ENCODE measurements at regions not wholly inside any gene's neighbourhood (a gene's known extent, or its start where the extent isn't known, plus 50 kb on each side); places are given as distances from the start of the nearest gene placed in this dataset.

DNA sequence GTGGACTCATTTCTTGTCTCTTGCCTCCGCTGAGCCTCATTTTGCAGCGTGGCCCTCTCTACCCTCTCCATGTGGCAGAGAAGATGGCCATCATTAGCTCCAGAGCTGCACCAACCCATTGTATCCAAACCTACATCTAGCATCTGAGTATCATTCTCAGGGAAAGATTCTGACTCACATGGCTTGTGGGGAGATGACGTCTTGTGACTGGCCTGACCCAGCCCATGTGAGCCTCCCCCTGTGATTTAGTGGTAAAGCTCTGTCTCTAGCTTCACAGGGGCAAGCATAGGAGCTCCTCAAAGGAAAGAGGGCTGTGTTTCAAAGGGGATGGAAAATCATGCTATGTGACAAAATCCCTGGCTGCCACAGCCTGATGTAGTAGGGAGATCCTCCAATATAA, 87.4 kb upstream of the RBMS1 start:
- Histone ChIP-seq H3K36me3 (ENCODE audit: insufficient read depth, low read length, poor library complexity, severe bottlenecking) (no peaks in the 10 kb centered on the region), H3K27me3 (replicated peaks; ENCODE audit: insufficient read depth, low read depth, low read length, poor library complexity) (no peaks in the 10 kb centered on the region), H3K4me1 (ENCODE audit: insufficient read depth, low read length, poor library complexity, severe bottlenecking) (peaks cover 23% of the 10 kb centered on the region), H3K27ac (ENCODE audit: low read depth, low read length, poor library complexity, severe bottlenecking) (no peak overlapping the region), H3K4me3 (ENCODE audit: low read depth, low read length, poor library complexity, severe bottlenecking) (no peak overlapping the region), H3K9me3 (ENCODE audit: low read depth, low read length, poor library complexity, severe bottlenecking) (no peaks in the 10 kb centered on the region)
- intact Hi-C loops (cut with micrococcal nuclease; ENCODE audit: unreplicated experiment) = no loop called here
- no TSS peak for BruUV-seq (replicated peaks)
- ChIA-PET CTCF (no interaction called here), POLR2A (ENCODE audit: low non-redundant PET) (no interaction called here)
- TF ChIP-seq, protein P1, sequence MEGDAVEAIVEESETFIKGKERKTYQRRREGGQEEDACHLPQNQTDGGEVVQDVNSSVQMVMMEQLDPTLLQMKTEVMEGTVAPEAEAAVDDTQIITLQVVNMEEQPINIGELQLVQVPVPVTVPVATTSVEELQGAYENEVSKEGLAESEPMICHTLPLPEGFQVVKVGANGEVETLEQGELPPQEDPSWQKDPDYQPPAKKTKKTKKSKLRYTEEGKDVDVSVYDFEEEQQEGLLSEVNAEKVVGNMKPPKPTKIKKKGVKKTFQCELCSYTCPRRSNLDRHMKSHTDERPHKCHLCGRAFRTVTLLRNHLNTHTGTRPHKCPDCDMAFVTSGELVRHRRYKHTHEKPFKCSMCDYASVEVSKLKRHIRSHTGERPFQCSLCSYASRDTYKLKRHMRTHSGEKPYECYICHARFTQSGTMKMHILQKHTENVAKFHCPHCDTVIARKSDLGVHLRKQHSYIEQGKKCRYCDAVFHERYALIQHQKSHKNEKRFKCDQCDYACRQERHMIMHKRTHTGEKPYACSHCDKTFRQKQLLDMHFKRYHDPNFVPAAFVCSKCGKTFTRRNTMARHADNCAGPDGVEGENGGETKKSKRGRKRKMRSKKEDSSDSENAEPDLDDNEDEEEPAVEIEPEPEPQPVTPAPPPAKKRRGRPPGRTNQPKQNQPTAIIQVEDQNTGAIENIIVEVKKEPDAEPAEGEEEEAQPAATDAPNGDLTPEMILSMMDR (conservative IDR thresholded peaks at IDR 0.05; ENCODE audit: low read depth, low read length) = no peak
- TF ChIP-seq EZH2 (IDR thresholded peaks at IDR 0.05; ENCODE audit: borderline replicate concordance, low read depth, low read length, poor library complexity, severe bottlenecking) = no peak
- DNase-seq (ENCODE audit: low spot score) = no peak

DNA sequence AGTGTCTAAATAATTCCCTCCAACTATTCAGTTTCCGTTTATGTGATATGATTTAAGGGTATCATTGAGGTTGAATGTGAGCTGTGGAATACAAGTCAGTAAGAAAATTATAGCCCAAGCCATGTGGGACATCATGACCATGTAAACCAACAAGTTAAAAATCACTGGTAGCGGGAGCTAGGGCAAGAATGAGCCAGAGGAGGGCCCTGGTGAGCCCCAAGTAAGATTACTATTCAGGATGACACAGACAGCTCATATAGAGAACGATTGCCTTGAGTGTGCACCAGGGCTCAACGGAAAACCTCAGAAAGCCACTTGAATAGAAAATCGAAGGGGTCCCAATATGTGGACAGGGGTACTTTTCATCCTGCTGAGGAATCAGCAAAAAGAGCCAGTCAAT, 87.8 kb upstream of the RBMS1 start:
- Histone ChIP-seq H3K4me3 (ENCODE audit: low read depth, low read length, poor library complexity, severe bottlenecking) (no peak overlapping the region), H3K4me1 (ENCODE audit: insufficient read depth, low read length, poor library complexity, severe bottlenecking) (peaks cover 19% of the 10 kb centered on the region), H3K27ac (ENCODE audit: low read depth, low read length, poor library complexity, severe bottlenecking) (no peak overlapping the region), H3K9me3 (ENCODE audit: low read depth, low read length, poor library complexity, severe bottlenecking) (no peaks in the 10 kb centered on the region), H3K36me3 (ENCODE audit: insufficient read depth, low read length, poor library complexity, severe bottlenecking) (no peaks in the 10 kb centered on the region), H3K27me3 (replicated peaks; ENCODE audit: insufficient read depth, low read depth, low read length, poor library complexity) (no peaks in the 10 kb centered on the region)
- BruUV-seq (replicated peaks) = no TSS peak
- CTCF ChIA-PET = no interaction called here
- peak; percentile 49 for DNase-seq (ENCODE audit: low spot score)
- TF ChIP-seq, protein P1 (conservative IDR thresholded peaks at IDR 0.05; ENCODE audit: low read depth, low read length) = peak; percentile 51
- TF ChIP-seq EZH2 (IDR thresholded peaks at IDR 0.05; ENCODE audit: borderline replicate concordance, low read depth, low read length, poor library complexity, severe bottlenecking) = no peak
- intact Hi-C loops (cut with micrococcal nuclease; ENCODE audit: unreplicated experiment) = no loop called here
- POLR2A ChIA-PET (ENCODE audit: low non-redundant PET) = no interaction called here

DNA sequence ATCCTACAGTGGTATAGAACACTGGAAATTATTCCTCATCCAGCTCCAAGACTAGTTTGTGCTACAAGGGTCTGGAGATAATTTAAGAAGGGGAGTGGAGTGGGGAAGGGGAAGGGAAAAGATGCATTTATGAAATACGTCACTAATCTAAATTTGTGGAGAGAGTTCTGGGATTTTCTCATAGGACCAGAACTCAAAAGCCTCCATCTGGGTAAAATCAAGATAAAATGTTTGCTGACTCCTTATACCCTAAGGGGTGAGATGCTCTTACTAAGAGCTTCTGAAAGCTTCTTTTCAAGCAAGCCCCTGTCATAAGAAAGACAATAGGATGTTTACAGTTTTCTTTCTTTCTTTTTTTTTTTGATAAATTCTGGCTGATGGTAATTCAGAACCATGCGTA, 88.5 kb upstream of the RBMS1 start:
- no peak overlapping the region for H3K4me3 ChIP-seq (ENCODE audit: low read depth, low read length, poor library complexity, severe bottlenecking)
- H3K27me3 ChIP-seq (replicated peaks; ENCODE audit: insufficient read depth, low read depth, low read length, poor library complexity) = no peaks in the 10 kb centered on the region
- no peak for TF ChIP-seq EZH2 (IDR thresholded peaks at IDR 0.05; ENCODE audit: borderline replicate concordance, low read depth, low read length, poor library complexity, severe bottlenecking)
- TF ChIP-seq, protein P1 (conservative IDR thresholded peaks at IDR 0.05; ENCODE audit: low read depth, low read length) = no peak
- BruUV-seq (replicated peaks) = no TSS peak
- no peak overlapping the region for H3K27ac ChIP-seq (ENCODE audit: low read depth, low read length, poor library complexity, severe bottlenecking)
- H3K4me1 ChIP-seq (ENCODE audit: insufficient read depth, low read length, poor library complexity, severe bottlenecking) = peaks cover 14% of the 10 kb centered on the region
- no peaks in the 10 kb centered on the region for H3K9me3 ChIP-seq (ENCODE audit: low read depth, low read length, poor library complexity, severe bottlenecking)
- intact Hi-C loops (cut with micrococcal nuclease; ENCODE audit: unreplicated experiment) = no loop called here
- DNase-seq (ENCODE audit: low spot score) = no peak
- POLR2A ChIA-PET (ENCODE audit: low non-redundant PET) = no interaction called here
- no peaks in the 10 kb centered on the region for H3K36me3 ChIP-seq (ENCODE audit: insufficient read depth, low read length, poor library complexity, severe bottlenecking)
- CTCF ChIA-PET = no interaction called here
